ENCODE measurements at regions not wholly inside any gene's neighbourhood (a gene's known extent, or its start where the extent isn't known, plus 50 kb on each side); places are given as distances from the start of the nearest gene placed in this dataset.

DNA sequence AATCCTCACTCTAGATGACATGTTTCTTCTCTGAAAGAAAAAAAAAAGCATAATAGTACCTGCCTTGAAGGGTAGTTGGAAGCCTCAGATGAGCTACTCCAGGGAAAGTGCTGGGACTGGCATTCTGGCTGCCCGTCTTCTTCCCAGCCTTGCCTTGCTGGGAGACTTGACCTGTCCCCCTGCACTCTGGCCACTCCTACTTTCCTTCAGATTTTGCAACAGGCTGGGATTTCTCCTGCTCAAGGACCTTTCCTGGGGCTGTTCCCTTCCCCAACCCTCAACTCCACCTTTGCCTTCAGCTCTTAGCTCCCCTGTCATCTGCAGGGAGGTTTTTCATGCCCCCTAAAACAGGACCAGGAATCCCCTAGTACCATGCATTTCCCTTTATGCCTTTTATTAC lies 609.9 kb upstream of the CFAP20DC start:
- Mint-ChIP-seq H3K4me1 (no peaks in the 10 kb centered on the region), H3K4me3 (no peak overlapping the region), H3K27me3 (peaks cover 0 to 4% of the 10 kb centered on the region in 2 donors), H3K9me3 (peaks cover 0 to 1% of the 10 kb centered on the region in 2 donors), H3K36me3 (no peaks in the 10 kb centered on the region), H3K27ac (no peak overlapping the region)
- ATAC-seq (replicated peaks) (no peak), DNase-seq (no peak)

DNA sequence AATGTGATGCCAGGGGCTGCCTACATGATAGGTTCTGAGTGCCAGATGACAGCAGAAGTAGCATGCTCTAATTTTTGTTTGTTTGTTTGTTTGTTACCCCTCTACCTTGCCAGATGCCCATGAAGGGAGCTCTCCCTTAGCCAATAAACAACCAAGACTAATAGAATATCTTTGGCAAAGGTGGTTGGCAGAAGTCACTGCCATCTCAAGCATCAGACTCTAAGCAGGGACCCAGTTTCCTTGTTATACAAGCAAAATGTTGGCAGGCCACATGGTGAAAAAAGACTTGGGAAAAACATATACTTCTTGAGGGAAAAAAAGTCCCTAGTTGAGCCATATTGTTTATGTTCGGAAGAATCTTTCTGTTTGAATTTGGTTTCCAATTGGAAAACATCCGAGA lies 609.0 kb upstream of the CFAP20DC start:
- Mint-ChIP-seq H3K27ac (no peak overlapping the region), H3K4me1 (no peaks in the 10 kb centered on the region), H3K27me3 (peaks cover 0 to 4% of the 10 kb centered on the region in 2 donors), H3K36me3 (no peaks in the 10 kb centered on the region), H3K4me3 (no peak overlapping the region), H3K9me3 (no peaks in the 10 kb centered on the region)
- DNase-seq (no peak), ATAC-seq (replicated peaks) (no peak)

DNA sequence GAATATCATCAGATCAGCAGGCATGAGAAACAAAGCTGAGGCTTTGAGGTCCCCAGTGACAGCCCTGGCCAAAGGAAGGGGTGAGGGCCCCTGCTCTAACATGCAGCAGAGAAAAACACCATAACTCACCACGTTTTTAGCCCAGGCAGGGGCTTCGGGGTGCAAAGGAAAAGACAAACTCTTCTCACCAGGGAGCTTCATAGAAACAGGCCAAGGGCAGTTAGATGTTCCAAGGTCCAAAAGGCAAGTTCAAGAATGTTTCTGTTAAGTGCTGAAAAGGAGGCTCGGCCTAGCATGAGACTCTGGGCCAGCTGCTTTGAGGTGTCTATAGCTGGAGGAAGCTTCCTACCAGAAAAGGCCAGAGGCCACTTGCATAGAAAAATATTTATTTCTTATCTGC lies 608.4 kb upstream of the CFAP20DC start:
- Mint-ChIP-seq H3K4me1 (no peaks in the 10 kb centered on the region), H3K36me3 (no peaks in the 10 kb centered on the region), H3K4me3 (no peak overlapping the region), H3K9me3 (no peaks in the 10 kb centered on the region), H3K27ac (no peak overlapping the region), H3K27me3 (peaks cover 0 to 4% of the 10 kb centered on the region in 2 donors)
- no peak for DNase-seq
- ATAC-seq (replicated peaks) = no peak

DNA sequence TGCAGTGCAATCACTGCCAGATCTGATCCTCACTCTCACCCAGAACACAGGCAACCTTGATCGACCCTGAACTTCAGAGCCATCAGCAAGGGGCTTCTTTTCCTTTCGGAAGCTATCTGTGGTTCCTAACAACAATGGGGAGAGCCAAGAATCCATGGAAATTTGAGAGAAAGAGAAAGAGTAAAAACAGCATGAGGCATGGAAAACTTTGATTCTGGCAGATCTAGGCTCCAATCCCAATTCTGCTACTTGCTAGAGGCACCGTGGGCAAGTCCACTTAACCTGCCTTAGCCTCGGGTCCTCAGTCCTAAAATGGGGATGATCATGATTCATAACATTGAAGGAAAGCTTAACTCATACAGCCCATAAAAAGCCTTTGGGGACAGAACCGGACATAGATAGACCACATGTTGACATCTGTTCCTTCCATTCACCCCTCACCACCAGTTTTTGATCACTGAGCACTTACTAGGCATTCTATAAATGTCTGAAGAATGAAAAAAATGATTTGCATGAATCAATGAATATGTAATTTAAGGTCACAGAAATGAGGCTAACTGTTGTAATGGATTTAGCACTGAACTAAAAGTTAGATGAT lies 605.7 kb upstream of the CFAP20DC start:
- no peak overlapping the region for H3K27ac Mint-ChIP-seq

DNA sequence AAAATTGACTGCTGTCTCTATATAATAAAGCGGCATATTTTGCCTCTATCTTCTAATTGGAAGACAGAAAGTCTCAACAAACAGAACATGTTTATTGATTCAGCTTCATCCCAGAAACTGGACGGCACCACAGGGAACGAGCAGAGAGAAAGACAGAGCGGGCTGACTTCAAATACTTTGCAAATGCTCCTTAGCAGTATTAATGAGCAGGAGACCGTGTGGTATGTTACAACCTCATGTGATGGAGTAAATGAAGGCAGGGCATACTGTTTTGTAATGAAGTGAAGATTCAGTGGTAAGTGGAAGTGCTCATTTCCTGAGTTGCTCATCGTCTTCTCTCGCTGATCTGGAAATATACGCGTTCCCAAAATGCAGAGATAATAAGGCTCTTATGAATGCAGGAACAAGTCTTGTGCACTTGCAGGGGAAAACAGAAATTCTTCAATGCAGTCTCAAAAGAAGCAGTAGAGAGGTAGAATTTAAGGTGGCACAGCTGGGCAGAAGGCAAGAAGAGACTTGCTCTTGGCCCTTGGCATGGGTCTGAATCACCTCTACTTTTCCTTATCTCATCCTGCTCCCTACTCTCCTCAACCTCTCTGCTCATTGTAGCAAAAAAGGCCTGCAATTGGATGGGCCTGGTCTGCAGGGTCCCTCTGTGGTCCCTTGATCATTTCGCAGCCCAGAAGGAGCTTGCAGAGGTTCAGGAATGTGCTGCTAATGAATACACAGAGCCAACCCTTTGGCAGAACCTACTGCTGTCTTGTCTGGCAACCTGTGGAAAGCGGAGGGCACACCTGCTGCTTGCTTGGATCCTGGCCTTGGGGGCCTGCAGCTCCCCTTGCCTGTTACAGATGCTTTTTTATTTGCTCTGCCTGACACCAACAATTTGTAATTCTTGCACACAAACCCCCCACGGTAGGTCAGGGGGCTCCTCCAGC lies 604.9 kb upstream of the CFAP20DC start:
- H3K4me1 Mint-ChIP-seq = no peaks in the 10 kb centered on the region
- H3K27me3 Mint-ChIP-seq = no peaks in the 10 kb centered on the region
- H3K27ac Mint-ChIP-seq = no peak overlapping the region
- H3K4me3 Mint-ChIP-seq = no peak overlapping the region
- DNase-seq (no peak), ATAC-seq (replicated peaks) (no peak)
- H3K9me3 Mint-ChIP-seq = peaks cover 11 to 18% of the 10 kb centered on the region in 2 donors
- peaks cover 3 to 4% of the 10 kb centered on the region in 2 donors for H3K36me3 Mint-ChIP-seq

More for the DNA sequence above, 605.7 kb upstream of the CFAP20DC start:
- peaks cover 9 to 12% of the 10 kb centered on the region in 2 donors for H3K9me3 Mint-ChIP-seq
- DNase-seq (no peak), ATAC-seq (replicated peaks) (no peak)
- peaks cover 0 to 4% of the 10 kb centered on the region in 2 donors for H3K27me3 Mint-ChIP-seq
- no peak overlapping the region for H3K4me3 Mint-ChIP-seq
- no peaks in the 10 kb centered on the region for H3K4me1 Mint-ChIP-seq
- peaks cover 2% of the 10 kb centered on the region in 2 donors for H3K36me3 Mint-ChIP-seq

DNA sequence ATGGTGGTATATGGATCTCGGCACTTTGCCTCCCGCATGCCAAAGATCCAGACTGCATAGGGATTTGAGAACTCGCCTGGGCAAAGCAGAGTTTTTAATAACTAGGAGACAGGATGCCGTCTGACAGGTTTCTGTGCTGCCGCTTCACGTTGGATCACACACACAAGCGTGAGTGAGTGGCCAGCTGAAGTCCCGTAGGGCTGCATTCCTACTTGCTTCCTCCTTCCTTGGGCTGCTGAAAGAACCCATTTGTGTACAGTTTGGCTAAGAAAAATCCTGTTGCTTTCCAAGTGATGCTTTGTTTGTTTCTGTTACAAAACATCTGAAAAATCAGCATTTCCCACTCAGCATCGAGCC lies 604.3 kb upstream of the CFAP20DC start:
- no peaks in the 10 kb centered on the region for H3K27me3 Mint-ChIP-seq
- H3K9me3 Mint-ChIP-seq = peaks cover 16 to 23% of the 10 kb centered on the region in 2 donors
- H3K36me3 Mint-ChIP-seq = peaks cover 3 to 4% of the 10 kb centered on the region in 2 donors
- H3K4me3 Mint-ChIP-seq = no peak overlapping the region
- ATAC-seq (replicated peaks) (no peak), DNase-seq (no peak)
- H3K27ac Mint-ChIP-seq = no peak overlapping the region
- no peaks in the 10 kb centered on the region for H3K4me1 Mint-ChIP-seq

DNA sequence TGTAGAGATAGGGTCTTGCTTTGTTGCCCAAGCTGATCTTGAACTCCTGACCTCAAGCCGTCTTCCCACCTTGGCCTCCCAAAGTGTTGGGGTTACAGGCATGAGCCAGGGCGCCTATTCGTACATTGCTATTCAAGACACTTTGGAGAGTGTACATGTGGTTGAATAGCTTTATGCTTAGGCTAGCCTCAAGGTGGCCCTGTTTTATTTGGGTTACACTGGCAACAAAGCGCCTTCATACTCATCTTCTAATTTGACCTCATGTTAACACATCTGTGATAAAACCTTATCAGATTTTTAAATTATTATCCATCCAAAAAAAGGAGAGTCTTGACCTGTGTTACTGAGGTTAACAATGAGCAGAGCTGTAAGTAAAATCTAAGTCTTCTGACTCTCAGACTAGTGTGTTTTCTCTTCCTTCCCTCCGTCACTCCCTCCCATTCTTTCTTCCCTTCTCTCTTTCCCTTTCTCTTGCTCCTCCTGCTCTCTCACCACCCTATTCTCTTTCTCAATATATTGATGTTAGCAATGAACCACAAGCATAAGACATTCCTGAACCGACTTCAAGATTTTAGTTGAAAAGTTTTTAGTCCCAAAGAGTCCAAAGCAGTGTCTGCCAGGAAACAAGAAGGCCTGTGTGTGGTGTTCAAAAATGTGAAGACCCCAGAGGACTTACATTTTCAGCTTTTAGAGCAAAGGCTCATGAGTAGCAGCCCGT lies 603.7 kb upstream of the CFAP20DC start:
- Mint-ChIP-seq H3K4me3 (no peak overlapping the region), H3K27me3 (no peaks in the 10 kb centered on the region), H3K27ac (no peak overlapping the region), H3K9me3 (peaks cover 19 to 27% of the 10 kb centered on the region in 2 donors), H3K4me1 (no peaks in the 10 kb centered on the region), H3K36me3 (peaks cover 3 to 4% of the 10 kb centered on the region in 2 donors)
- no peak for DNase-seq
- no peak for ATAC-seq (replicated peaks)

DNA sequence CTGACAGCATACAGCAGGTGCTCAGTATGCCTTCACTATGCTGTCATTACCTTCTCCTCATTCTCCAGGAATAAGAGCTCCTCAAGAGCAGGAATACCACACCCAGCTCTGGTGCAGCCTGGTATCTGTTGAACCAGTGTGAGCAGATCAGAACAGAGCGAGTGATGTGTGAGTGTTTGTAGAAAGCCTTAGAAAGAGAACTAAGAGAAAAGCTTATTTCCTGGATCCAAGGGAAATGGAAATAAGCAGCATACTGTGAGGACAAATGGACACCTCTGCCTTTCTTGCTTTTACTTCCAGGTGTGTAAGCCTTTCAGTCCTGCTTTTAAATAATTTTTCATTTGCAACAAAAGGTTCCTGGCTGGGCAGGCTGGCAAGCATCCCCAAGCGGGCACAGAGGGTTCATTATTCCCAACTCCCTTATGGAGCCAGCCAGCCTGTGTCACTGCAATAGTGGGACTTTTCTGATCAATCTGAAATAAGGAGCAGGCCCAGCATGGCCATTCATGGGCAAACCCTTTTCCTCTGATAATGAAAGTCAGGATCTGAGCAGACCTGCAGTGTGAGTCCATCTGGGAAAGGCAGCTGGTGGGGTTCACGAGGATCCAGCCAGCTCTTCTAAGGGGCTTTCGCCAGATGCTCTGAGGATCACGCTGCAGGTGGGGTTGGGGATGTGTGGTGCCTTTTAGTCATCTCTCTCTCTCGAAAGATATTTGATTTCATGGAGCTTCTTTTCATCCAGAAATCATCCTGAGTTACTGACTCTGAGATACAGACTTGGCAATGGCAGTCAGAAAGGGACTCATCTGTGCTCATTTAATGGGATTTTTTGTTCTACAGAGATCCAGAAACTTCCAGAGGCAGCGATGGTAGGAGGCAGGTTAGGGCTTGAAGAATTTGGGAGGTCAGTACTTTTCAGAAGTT lies 594.9 kb upstream of the CFAP20DC start:
- H3K4me1 Mint-ChIP-seq = no peaks in the 10 kb centered on the region
- DNase-seq (no peak), ATAC-seq (replicated peaks) (no peak)
- H3K4me3 Mint-ChIP-seq = no peak overlapping the region
- H3K27me3 Mint-ChIP-seq = peaks cover 16 to 19% of the 10 kb centered on the region in 2 donors
- H3K27ac Mint-ChIP-seq = no peak overlapping the region
- H3K36me3 Mint-ChIP-seq = no peaks in the 10 kb centered on the region
- peaks cover 13 to 17% of the 10 kb centered on the region in 2 donors for H3K9me3 Mint-ChIP-seq

DNA sequence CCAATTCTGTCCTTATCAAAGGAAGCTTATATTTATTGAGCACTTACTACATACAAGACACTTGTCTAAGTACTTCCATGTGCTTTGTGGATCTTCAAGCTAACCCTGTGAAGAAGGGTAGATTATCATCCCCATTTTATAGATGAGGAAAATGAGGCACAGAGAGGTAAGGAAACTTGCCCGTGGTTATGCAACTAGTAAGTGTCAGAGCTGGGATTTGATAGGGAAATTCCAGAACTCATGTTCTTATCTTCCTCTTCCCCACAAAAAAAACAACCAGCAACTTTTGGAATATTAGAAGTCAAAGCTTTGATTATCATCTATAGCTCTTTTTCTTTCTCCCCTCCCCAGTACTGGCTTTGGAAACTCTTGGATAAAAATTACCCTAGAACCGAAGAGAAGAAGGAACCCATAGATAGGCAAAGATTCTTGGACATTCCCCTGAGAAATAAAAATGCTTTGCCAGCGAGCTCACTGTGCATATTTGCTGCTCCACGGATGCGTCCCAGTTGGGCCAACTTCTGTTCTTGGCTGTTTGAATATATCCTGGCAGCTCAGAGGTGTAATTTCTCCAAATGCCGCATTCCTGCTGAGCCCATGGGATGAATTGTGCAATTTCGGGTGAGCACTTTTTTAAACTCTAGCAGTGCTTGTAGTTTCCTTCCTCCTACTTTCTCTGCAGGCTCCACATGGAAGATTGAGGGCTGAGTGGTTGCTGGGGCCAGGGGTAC lies 591.5 kb upstream of the CFAP20DC start:
- no peak for ATAC-seq (replicated peaks)
- no peak for DNase-seq
- Mint-ChIP-seq H3K36me3 (no peaks in the 10 kb centered on the region), H3K27ac (no peak overlapping the region), H3K27me3 (peaks cover 16 to 19% of the 10 kb centered on the region in 2 donors), H3K4me1 (no peaks in the 10 kb centered on the region), H3K4me3 (no peak overlapping the region), H3K9me3 (peaks cover 0 to 4% of the 10 kb centered on the region in 2 donors)

DNA sequence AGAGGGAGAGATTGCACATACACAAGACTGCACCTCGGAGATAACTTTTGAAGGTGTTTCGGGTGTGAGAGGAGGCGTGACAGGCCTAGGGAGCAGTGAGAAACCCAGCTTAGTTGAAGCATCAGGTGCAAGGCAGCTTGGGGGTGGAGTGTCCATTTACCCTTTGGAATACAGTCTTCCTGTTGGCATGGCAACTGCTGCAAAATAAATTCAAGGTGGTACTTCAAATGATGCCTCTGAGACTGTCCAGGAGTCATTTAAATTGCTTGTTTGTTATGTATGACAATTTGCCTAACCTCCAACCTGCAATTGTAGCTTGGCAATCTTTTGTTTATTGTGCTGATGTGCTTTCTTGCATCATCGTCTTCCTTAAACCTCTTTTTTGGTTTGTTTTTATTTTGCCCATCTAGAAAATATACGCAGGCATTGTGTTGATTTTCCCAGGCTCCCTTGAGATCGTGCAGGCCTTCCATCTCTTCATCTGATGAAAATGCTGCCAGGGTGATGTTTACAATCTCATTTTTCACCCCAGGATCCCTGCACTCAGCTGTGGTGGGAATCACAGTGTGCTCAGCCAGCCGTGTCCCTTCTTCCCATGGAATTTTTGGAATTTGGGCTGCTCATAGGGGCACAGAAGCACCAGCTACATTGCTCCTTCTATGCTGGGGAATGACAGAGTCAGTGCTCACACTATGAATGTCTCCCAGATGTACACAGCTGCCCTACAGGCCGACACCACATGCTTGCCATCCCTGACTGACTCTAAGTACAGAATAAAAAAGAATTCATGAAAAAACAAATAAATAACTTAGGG lies 583.1 kb upstream of the CFAP20DC start:
- Mint-ChIP-seq H3K27me3 (peaks cover 0 to 3% of the 10 kb centered on the region in 2 donors), H3K4me1 (peaks cover 6 to 10% of the 10 kb centered on the region in 2 donors), H3K9me3 (no peaks in the 10 kb centered on the region), H3K36me3 (no peaks in the 10 kb centered on the region), H3K4me3 (no peak overlapping the region), H3K27ac (no peak overlapping the region)
- no peak for DNase-seq
- no peak for ATAC-seq (replicated peaks)

DNA sequence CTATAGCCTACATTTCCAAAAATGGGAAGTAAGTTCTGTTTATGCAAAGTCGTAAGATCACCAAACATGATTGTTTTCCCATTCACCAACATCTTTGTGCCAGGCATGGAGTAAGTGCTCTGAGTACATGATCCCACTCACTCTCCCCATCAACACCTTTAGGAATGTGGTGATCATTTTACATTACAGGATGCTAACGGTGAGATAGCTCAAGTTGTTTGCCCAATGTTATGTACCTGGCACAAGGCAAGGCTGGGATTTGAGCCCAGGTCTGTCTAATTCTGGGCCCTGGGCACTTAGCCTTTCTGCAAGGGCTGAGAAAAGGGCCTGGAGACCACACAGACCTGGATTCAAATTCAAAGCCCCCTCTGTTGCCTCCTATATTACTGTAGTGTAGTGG lies 581.7 kb upstream of the CFAP20DC start:
- DNase-seq (no peak), ATAC-seq (replicated peaks) (no peak)
- H3K36me3 Mint-ChIP-seq = no peaks in the 10 kb centered on the region
- H3K4me1 Mint-ChIP-seq = peaks cover 6 to 10% of the 10 kb centered on the region in 2 donors
- H3K27ac Mint-ChIP-seq = no peak overlapping the region
- no peak overlapping the region for H3K4me3 Mint-ChIP-seq
- H3K27me3 Mint-ChIP-seq = peaks cover 0 to 3% of the 10 kb centered on the region in 2 donors
- H3K9me3 Mint-ChIP-seq = no peaks in the 10 kb centered on the region

DNA sequence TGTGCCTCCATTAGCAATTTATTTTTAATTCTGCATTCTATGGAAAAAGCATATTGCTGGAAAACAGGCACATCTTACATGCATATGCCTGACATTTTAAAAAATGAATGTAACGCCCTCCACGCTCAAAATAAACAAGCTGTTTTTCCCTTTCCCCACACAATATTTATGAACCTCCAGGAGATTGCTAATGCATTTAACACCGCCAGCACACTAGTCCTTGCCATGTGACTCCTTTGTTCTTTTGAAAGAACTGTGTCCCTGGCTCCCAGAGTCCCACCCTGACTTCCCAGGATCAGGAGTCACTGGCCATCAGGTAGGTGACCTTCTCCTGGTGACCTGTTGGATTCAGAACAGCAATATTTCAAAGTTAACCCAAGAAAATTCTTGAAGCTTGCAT lies 571.2 kb upstream of the CFAP20DC start:
- H3K9me3 Mint-ChIP-seq = peaks cover 6 to 8% of the 10 kb centered on the region in 2 donors
- H3K4me1 Mint-ChIP-seq = no peaks in the 10 kb centered on the region
- no peaks in the 10 kb centered on the region for H3K27me3 Mint-ChIP-seq
- no peak overlapping the region for H3K4me3 Mint-ChIP-seq
- H3K27ac Mint-ChIP-seq = no peak overlapping the region
- DNase-seq (no peak), ATAC-seq (replicated peaks) (no peak)
- no peaks in the 10 kb centered on the region for H3K36me3 Mint-ChIP-seq

DNA sequence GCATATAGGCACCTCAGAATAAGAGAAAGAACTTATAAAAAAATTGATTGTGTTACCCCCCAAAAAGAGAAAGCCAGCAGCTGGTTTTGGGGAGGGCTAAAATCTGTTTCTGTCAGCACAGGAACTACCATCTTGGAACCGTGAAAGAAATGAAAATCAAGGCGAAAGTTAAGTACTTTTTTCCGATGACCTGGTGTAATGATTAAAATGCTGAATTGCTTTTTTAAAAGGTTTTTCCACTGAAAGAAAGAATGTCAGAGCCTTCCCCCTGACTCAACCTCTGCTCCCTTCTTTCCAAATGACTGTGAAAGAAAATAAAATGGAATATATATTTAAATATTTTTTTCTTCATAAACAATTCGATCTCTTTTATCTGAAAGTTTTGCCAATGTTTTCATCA lies 570.5 kb upstream of the CFAP20DC start:
- Mint-ChIP-seq H3K36me3 (no peaks in the 10 kb centered on the region), H3K27me3 (no peaks in the 10 kb centered on the region), H3K4me1 (no peaks in the 10 kb centered on the region), H3K9me3 (peaks cover 6 to 8% of the 10 kb centered on the region in 2 donors), H3K4me3 (no peak overlapping the region), H3K27ac (no peak overlapping the region)
- DNase-seq (no peak), ATAC-seq (replicated peaks) (no peak)

Measured in stimulated activated naive B cell treated with anti-CD40 and anti-IgM and Interleukin-4, amounts not matched to agents 10 μg/mL and 1 μg/mL and 100 μg/mL, for 72 hours (primary cell).